K562 (cell line): ENCODE measurements at regions not wholly inside any gene's neighbourhood (a gene's known extent, or its start where the extent isn't known, plus 50 kb on each side); places are given as distances from the start of the nearest gene placed in this dataset.

Experiments
- CBFB ChIP-seq: sonication (generic); formaldehyde crosslinking; IDR thresholded peaks from 2 replicates; pipeline ENCODE4 v1.4.0; 2020; ENCODE audit warnings: mild to moderate bottlenecking, missing genetic modification reagents
- GTF3C2 ChIP-seq: IDR thresholded peaks from 3 replicates; pipeline ENCODE4 v1.6.1; 2011; ENCODE audit warnings: borderline replicate concordance, mild to moderate bottlenecking, moderate library complexity; ENCODE audit not compliant: insufficient read length; ENCODE audit errors: extremely low read depth
- PHF8 ChIP-seq: fragments of 200-600 bp; sonication (generic); IDR thresholded peaks from 2 replicates; pipeline ENCODE4 v1.6.1; 2012; ENCODE audit warnings: mixed run types, mild to moderate bottlenecking, inconsistent platforms, low read length, moderate library complexity, borderline replicate concordance
- RBBP5 ChIP-seq: fragments of 200-600 bp; sonication (generic); IDR thresholded peaks from 2 replicates; pipeline ENCODE4 v1.6.1; 2012; ENCODE audit warnings: borderline replicate concordance, mild to moderate bottlenecking, low read length, control low read depth, inconsistent platforms; ENCODE audit not compliant: insufficient read depth, poor library complexity, severe bottlenecking
- U2AF2 ChIP-seq: fragments of 200-400 bp; formaldehyde crosslinking; optimal IDR thresholded peaks from 2 replicates; pipeline ENCODE3; 2017; ENCODE audit warnings: low read depth, mild to moderate bottlenecking, low read length
- ZNF239 ChIP-seq: fragments of 250-450 bp; sonication (Bioruptor Pico); IDR thresholded peaks from 2 replicates; pipeline ENCODE4 v1.4.0; 2020; ENCODE audit warnings: mild to moderate bottlenecking
- TF ChIP-seq, protein P1 (sequence below): fragments of 150-350 bp; IDR thresholded peaks from 2 replicates; pipeline ENCODE4 v1.6.1; 2014; ENCODE audit warnings: low read depth, mild to moderate bottlenecking, low read length, borderline replicate concordance

DNA sequence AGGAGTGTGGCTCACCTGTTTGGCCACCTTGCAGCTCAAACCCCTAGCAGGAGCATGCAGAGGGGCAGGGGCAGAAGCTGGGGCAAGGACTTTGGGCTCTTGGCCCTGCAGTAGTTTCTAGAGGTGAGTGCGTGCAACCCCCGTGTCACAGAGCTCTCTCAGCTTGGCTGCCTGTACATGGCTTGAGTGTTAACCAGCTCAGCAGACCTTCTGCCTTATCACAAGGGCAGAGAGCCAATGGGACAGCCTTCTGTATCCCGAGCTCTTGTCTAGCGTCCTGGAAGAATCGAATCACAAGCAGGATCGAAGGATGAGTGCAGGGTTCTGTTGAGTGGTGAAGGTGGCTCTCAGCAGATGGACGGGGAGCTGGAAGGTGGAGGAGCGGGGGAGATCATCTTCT lies 120.3 kb upstream of the TMEM18 start (continued):
- no peak for TF ChIP-seq GTF3C2
- TF ChIP-seq, protein P1, sequence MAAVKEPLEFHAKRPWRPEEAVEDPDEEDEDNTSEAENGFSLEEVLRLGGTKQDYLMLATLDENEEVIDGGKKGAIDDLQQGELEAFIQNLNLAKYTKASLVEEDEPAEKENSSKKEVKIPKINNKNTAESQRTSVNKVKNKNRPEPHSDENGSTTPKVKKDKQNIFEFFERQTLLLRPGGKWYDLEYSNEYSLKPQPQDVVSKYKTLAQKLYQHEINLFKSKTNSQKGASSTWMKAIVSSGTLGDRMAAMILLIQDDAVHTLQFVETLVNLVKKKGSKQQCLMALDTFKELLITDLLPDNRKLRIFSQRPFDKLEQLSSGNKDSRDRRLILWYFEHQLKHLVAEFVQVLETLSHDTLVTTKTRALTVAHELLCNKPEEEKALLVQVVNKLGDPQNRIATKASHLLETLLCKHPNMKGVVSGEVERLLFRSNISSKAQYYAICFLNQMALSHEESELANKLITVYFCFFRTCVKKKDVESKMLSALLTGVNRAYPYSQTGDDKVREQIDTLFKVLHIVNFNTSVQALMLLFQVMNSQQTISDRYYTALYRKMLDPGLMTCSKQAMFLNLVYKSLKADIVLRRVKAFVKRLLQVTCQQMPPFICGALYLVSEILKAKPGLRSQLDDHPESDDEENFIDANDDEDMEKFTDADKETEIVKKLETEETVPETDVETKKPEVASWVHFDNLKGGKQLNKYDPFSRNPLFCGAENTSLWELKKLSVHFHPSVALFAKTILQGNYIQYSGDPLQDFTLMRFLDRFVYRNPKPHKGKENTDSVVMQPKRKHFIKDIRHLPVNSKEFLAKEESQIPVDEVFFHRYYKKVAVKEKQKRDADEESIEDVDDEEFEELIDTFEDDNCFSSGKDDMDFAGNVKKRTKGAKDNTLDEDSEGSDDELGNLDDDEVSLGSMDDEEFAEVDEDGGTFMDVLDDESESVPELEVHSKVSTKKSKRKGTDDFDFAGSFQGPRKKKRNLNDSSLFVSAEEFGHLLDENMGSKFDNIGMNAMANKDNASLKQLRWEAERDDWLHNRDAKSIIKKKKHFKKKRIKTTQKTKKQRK, result no peak
- TF ChIP-seq U2AF2, result no peak
- no peak for TF ChIP-seq PHF8
- TF ChIP-seq ZNF239 (CRISPR knock-in tag), result no peak
- TF ChIP-seq RBBP5, result no peak
- no peak for TF ChIP-seq CBFB (CRISPR knock-in tag)
